ENCODE measurements at regions not wholly inside any gene's neighbourhood (a gene's known extent, or its start where the extent isn't known, plus 50 kb on each side); places are given as distances from the start of the nearest gene placed in this dataset.

DNA sequence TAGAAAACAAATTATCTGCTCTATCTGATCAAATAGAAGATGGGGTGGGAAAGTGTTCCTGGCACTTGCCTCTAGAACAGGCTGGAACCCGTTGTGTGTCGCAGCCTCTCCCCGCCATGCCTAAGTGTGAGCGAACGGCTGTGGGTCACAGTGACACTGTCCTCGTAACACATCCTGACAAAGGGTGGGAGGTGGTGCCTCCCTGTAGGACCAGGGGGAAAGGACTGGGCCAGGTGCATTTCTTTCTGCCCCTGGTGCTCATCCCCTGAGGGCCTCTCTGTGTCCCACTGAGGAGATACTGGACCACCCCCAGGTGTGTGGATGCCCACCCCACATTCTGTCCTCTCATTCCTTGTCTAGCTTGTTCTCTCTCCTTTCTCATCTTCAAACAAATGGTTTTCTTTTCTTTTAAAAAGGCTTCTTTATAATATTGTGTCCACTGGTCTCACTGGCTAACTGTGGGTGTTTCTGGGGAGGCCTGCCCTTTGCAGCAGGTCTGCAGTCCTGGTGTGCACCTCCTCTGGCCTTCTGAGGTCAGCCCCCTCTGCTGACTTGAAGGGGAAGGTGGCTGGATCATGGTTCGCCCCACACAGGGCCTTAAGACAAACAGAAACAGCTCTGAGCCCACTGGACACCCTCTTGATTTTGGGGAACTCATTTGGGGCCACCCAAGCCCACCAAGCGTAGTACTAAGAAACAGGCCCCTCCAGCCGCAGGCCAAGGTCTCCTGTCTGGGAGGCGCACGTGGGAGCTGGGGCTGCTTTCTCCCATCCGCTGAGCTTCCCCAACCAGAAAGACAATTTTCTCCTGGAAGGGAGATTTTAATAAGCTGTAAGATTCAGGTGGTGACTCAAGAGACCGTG, 152.5 kb upstream of the SOX1 start:
- no peak overlapping the region for H3K4me3 ChIP-seq (ENCODE audit: low read depth in 1 of 3, low read length in 3 of 3)
- DNase-seq (ENCODE audit: low spot score) = peak; percentile 3
- no peak overlapping the region for H3K9ac ChIP-seq (ENCODE audit: low read depth in 1 of 2, low read length in 2 of 2)
- H3K27ac ChIP-seq (ENCODE audit: low read depth in 1 of 2, low read length in 2 of 2) = no peak overlapping the region
- whole genome bisulfite sequencing = 89% methylated on average over 13 of the region's 13 CpGs
- no peaks in the 10 kb centered on the region for H3K9me3 ChIP-seq (ENCODE audit: control insufficient read depth in 4 of 4, low read length in 3 of 4)
- H3K36me3 ChIP-seq (ENCODE audit: control insufficient read depth in 4 of 4, insufficient read depth in 3 of 4, low read depth in 1 of 4, low read length in 3 of 4) = no peaks in the 10 kb centered on the region
- TF ChIP-seq REST (IDR thresholded peaks at IDR 0.05) = no peak
- TF ChIP-seq, protein P1, sequence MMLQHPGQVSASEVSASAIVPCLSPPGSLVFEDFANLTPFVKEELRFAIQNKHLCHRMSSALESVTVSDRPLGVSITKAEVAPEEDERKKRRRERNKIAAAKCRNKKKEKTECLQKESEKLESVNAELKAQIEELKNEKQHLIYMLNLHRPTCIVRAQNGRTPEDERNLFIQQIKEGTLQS (IDR thresholded peaks at IDR 0.05) = no peak
- no peak for TF ChIP-seq ZBTB33 (IDR thresholded peaks at IDR 0.05)
- no peak for TF ChIP-seq MAX (IDR thresholded peaks at IDR 0.05)
- TF ChIP-seq YY1 (IDR thresholded peaks at IDR 0.05) = no peak
- no peak for TF ChIP-seq FOXA1 (IDR thresholded peaks at IDR 0.05)
- TF ChIP-seq GABPA (IDR thresholded peaks at IDR 0.05 in 1 of 2, conservative IDR thresholded peaks at IDR 0.05 in 1 of 2) = no peak
- no peak for TF ChIP-seq NR2F2 (IDR thresholded peaks at IDR 0.05)
- TF ChIP-seq TAF1 (conservative IDR thresholded peaks at IDR 0.05) = no peak
- no peak for TF ChIP-seq HNF4A (conservative IDR thresholded peaks at IDR 0.05)
- no peak for TF ChIP-seq EGR1 (IDR thresholded peaks at IDR 0.05; ENCODE audit: low read depth in 2 of 2)
- no peak for TF ChIP-seq HNF4G (IDR thresholded peaks at IDR 0.05)
- no peak for TF ChIP-seq RAD21 (IDR thresholded peaks at IDR 0.05)
- no peak for TF ChIP-seq FOXA2 (IDR thresholded peaks at IDR 0.05)
- no peak for TF ChIP-seq JUND (IDR thresholded peaks at IDR 0.05)
- no peak for TF ChIP-seq SP1 (IDR thresholded peaks at IDR 0.05)
- H3K27me3 ChIP-seq (ENCODE audit: control insufficient read depth in 4 of 4, insufficient read depth in 4 of 4, low read length in 3 of 4) = peaks cover 0 to 9% (median 0%) of the 10 kb centered on the region in 4 donors
- no peaks in the 10 kb centered on the region for H3K4me1 ChIP-seq (ENCODE audit: control insufficient read depth in 4 of 4, insufficient read depth in 4 of 4, low read length in 3 of 4)

- Histone ChIP-seq H3K4me3 (ENCODE audit: low read depth in 1 of 3, low read length in 3 of 3) (no peak overlapping the region), H3K9me3 (ENCODE audit: control insufficient read depth in 4 of 4, low read length in 3 of 4) (no peaks in the 10 kb centered on the region), H3K27me3 (ENCODE audit: control insufficient read depth in 4 of 4, insufficient read depth in 4 of 4, low read length in 3 of 4) (peaks cover 0 to 9% (median 0%) of the 10 kb centered on the region in 4 donors), H3K9ac (ENCODE audit: low read depth in 1 of 2, low read length in 2 of 2) (no peak overlapping the region), H3K27ac (ENCODE audit: low read depth in 1 of 2, low read length in 2 of 2) (no peak overlapping the region), H3K36me3 (ENCODE audit: control insufficient read depth in 4 of 4, insufficient read depth in 3 of 4, low read depth in 1 of 4, low read length in 3 of 4) (no peaks in the 10 kb centered on the region), H3K4me1 (ENCODE audit: control insufficient read depth in 4 of 4, insufficient read depth in 4 of 4, low read length in 3 of 4) (no peaks in the 10 kb centered on the region)
- TF ChIP-seq GABPA (IDR thresholded peaks at IDR 0.05 in 1 of 2, conservative IDR thresholded peaks at IDR 0.05 in 1 of 2) = no peak
- no peak for TF ChIP-seq FOXA1 (IDR thresholded peaks at IDR 0.05)
- DNase-seq (ENCODE audit: low spot score) = no peak
- 79% methylated on average over 12 of the region's 12 CpGs for WGBS
Measured at GRCh38 chr13:111915104-111915551, 151.8 kb upstream of the SOX1 start.

Measured in liver (tissue), 7 donors.